Putamen (tissue), 1 donor: ENCODE measurements at regions not wholly inside any gene's neighbourhood (a gene's known extent, or its start where the extent isn't known, plus 50 kb on each side); places are given as distances from the start of the nearest gene placed in this dataset.

Experiments used
- DNase-seq: peaks from one replicate; pipeline ENCODE4 v3.0.0-alpha.2; 2016; ENCODE audit warnings: low spot score

GRCh38 chr17:27244011-27244410 lies 49.9 kb upstream of the WSB1 start:
- DNase-seq, result no peak
